22Rv1 (cell line): ENCODE measurements at regions not wholly inside any gene's neighbourhood (a gene's known extent, or its start where the extent isn't known, plus 50 kb on each side); places are given as distances from the start of the nearest gene placed in this dataset.

Experiments used
- CTCF ChIP-seq: fragments of 450-650 bp; IDR thresholded peaks from 2 replicates; pipeline ENCODE4 v1.5.1; 2017; ENCODE audit warnings: mild to moderate bottlenecking
- ZFX ChIP-seq: fragments of 450-650 bp; IDR thresholded peaks from 2 replicates; pipeline ENCODE4 v1.6.1; 2017; ENCODE audit warnings: antibody characterized with exemption, borderline replicate concordance

DNA sequence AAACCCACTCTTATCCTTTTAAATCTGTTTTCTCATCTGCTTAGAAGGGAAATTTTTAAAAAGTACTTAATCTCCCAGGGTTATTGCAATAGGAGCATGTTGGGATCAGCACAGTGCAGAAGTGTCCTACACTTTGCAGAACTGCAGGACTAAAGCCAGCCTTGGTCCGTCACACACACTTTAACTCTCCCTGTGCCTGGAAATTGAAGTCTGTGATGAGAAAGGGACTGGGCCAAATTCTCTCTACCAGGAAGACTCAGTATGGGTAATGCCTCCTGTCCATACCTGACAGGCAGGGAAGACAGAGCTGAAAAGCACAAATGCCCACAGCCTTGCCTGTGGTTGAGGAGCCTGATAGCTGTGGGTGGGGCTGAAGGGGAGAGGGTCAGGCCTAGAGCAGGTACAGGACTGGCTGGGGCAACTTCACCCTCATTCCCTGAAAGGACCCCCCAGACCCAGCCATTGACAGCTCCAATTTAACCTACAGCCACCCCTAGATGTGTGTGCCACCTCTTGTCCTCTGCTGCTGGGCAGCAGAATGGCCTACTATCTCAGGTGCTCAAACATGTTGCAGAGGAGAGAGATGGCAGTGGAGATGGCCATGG, 377.2 kb upstream of the KLHL29 start:
- TF ChIP-seq CTCF, result no peak
- TF ChIP-seq ZFX, result no peak
